CD4-positive, alpha-beta memory T cell (primary cell): ENCODE measurements at regions not wholly inside any gene's neighbourhood (a gene's known extent, or its start where the extent isn't known, plus 50 kb on each side); places are given as distances from the start of the nearest gene placed in this dataset.

Experiments used
- CTCF ChIA-PET: fragments of 350-600 bp; sonication (Branson Sonifier 250); formaldehyde crosslinking; loops from one replicate; lab custom pipeline; 2021; ENCODE audit warnings: inconsistent platforms; ENCODE audit not compliant: partially characterized antibody; lab: Charles Lee
- POLR2A ChIA-PET: fragments of 350-600 bp; sonication (Branson Sonifier 250); formaldehyde crosslinking; loops from one replicate; lab custom pipeline; 2021; ENCODE audit not compliant: partially characterized antibody; lab: Charles Lee
- DNase-seq, 5 donors: peaks; one replicate each; pipeline versions ENCODE4 v3.0.0 to v3.0.0-alpha.2; 2020 to 2022; ENCODE audit warnings: mixed read lengths in 1 of 5
- H3K27ac ChIP-seq: one replicate; pipeline ENCODE4 v1.7.0; 2013; ENCODE audit warnings: low read depth, low read length
- H3K27me3 ChIP-seq: 2 replicates; pipeline ENCODE4 v1.7.0; 2013; ENCODE audit warnings: mild to moderate bottlenecking, low read length, moderate library complexity; ENCODE audit not compliant: insufficient read depth
- H3K36me3 ChIP-seq: 2 replicates; pipeline ENCODE4 v1.7.0; 2013; ENCODE audit warnings: mild to moderate bottlenecking, low read length, moderate library complexity; ENCODE audit not compliant: insufficient read depth
- H3K4me1 ChIP-seq: 2 replicates; pipeline ENCODE4 v1.7.0; 2013; ENCODE audit warnings: mild to moderate bottlenecking, low read length, moderate library complexity; ENCODE audit not compliant: insufficient read depth
- H3K4me3 ChIP-seq, 2 donors: one replicate each; pipeline ENCODE4 v1.7.0; 2013; ENCODE audit warnings: low read length in 2 of 2, mild to moderate bottlenecking in 1 of 2
- H3K9me3 ChIP-seq, 2 donors: one replicate each; pipeline ENCODE4 v1.7.0; 2013; ENCODE audit warnings: low read length in 2 of 2, control low read depth in 1 of 2; ENCODE audit not compliant: control insufficient read depth in 1 of 2
- H3K27ac Mint-ChIP-seq, 7 donors: one replicate each; pipeline ENCODE4 v1.8.0; 2020 to 2021; ENCODE audit warnings: mixed read lengths in 7 of 7, mild to moderate bottlenecking in 6 of 7, inconsistent platforms in 3 of 7, moderate library complexity in 3 of 7
- H3K27me3 Mint-ChIP-seq, 2 donors: one replicate each; pipeline ENCODE4 v1.8.0; 2020 to 2021; ENCODE audit warnings: mixed read lengths in 2 of 2
- H3K36me3 Mint-ChIP-seq, 2 donors: one replicate each; pipeline ENCODE4 v1.8.0; 2020 to 2021; ENCODE audit warnings: mixed read lengths in 2 of 2, inconsistent platforms in 1 of 2, mild to moderate bottlenecking in 1 of 2
- H3K4me1 Mint-ChIP-seq, 4 donors: one replicate each; pipeline ENCODE4 v1.8.0; 2020 to 2021; ENCODE audit warnings: mixed read lengths in 4 of 4, mild to moderate bottlenecking in 1 of 4
- H3K4me3 Mint-ChIP-seq, 8 donors: one replicate each; pipeline ENCODE4 v1.8.0; 2020 to 2021; ENCODE audit warnings: mixed read lengths in 8 of 8, mild to moderate bottlenecking in 7 of 8, moderate library complexity in 6 of 8, inconsistent platforms in 3 of 8
- H3K9me3 Mint-ChIP-seq, 8 donors: one replicate each; pipeline ENCODE4 v1.8.0; 2020 to 2021; ENCODE audit warnings: mixed read lengths in 8 of 8, mild to moderate bottlenecking in 5 of 8, inconsistent platforms in 3 of 8, moderate library complexity in 1 of 8
- intact Hi-C: fragments of 100-400 bp; cut with micrococcal nuclease; formaldehyde crosslinking; loops from one replicate; pipeline ENCODE4 v1.15.1; 2023

- H3K9me3 ChIP-seq, result no peaks in the 10 kb centered on the region
- ChIA-PET CTCF (no interaction called here), POLR2A (no interaction called here)
- no peaks in the 10 kb centered on the region for H3K36me3 Mint-ChIP-seq
- no peak overlapping the region for H3K27ac Mint-ChIP-seq
- DNase-seq, result no peak
- no peaks in the 10 kb centered on the region for H3K27me3 ChIP-seq
- H3K4me3 ChIP-seq, result no peak overlapping the region
- no peaks in the 10 kb centered on the region for H3K4me1 ChIP-seq
- no peak overlapping the region for H3K27ac ChIP-seq
- no peaks in the 10 kb centered on the region for H3K36me3 ChIP-seq
- H3K4me1 Mint-ChIP-seq, result no peaks in the 10 kb centered on the region
- intact Hi-C loops, result no loop called here
- H3K27me3 Mint-ChIP-seq, result peaks cover 5 to 7% of the 10 kb centered on the region in 2 donors
- no peak overlapping the region for H3K4me3 Mint-ChIP-seq
- H3K9me3 Mint-ChIP-seq, result peaks cover 0 to 2% (median 0%) of the 10 kb centered on the region in 8 donors
Measured at GRCh38 chr1:201686714-201687455, 142.1 kb upstream of the IPO9 start.

DNA sequence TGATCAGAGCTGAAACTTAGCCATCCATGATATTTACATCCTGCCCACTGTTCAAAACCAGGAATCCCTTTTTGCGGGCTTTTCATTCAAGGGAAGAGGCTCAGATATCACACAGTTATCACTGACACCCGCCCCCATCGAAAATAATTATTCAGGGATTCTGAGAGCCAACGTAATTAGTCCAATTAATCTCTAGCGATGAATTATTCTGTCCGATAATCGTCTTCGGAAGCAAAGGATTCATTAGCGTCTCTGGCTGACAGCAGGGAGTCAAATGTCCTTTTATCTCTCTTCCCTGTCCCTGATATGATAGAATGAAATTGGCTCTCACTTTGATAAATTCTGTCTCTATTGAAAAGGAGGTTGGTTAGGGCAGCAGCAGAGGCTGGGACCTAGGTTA, 140.4 kb upstream of the IPO9 start:
- intact Hi-C loops, result no loop called here
- CTCF ChIA-PET, result interaction anchor here (1.7 kb wide), 1 partner anchor 21 kb away, joined by 4 read pairs; no protein-coding TSS in a partner anchor

GRCh38 chr1:201689647-201690046, 139.3 kb upstream of the IPO9 start:
- POLR2A ChIA-PET, result no interaction called here
- Mint-ChIP-seq H3K4me1 (no peaks in the 10 kb centered on the region), H3K27ac (no peak overlapping the region), H3K36me3 (no peaks in the 10 kb centered on the region), H3K9me3 (peaks cover 0 to 2% (median 0%) of the 10 kb centered on the region in 8 donors), H3K4me3 (no peak overlapping the region), H3K27me3 (peaks cover 0 to 2% of the 10 kb centered on the region in 2 donors)
- Histone ChIP-seq H3K9me3 (no peaks in the 10 kb centered on the region), H3K36me3 (no peaks in the 10 kb centered on the region), H3K4me3 (no peak overlapping the region), H3K27ac (no peak overlapping the region), H3K27me3 (no peaks in the 10 kb centered on the region), H3K4me1 (no peaks in the 10 kb centered on the region)
- intact Hi-C loops, result no loop called here
- CTCF ChIA-PET, result no interaction called here
- DNase-seq, result no peak

More for the DNA sequence above, 140.4 kb upstream of the IPO9 start:
- Histone ChIP-seq H3K4me3 (no peak overlapping the region), H3K27me3 (no peaks in the 10 kb centered on the region), H3K27ac (no peak overlapping the region), H3K4me1 (no peaks in the 10 kb centered on the region), H3K9me3 (no peaks in the 10 kb centered on the region), H3K36me3 (no peaks in the 10 kb centered on the region)
- POLR2A ChIA-PET, result no interaction called here
- DNase-seq, result no peak
- H3K27me3 Mint-ChIP-seq, result peaks cover 2 to 4% of the 10 kb centered on the region in 2 donors
- H3K27ac Mint-ChIP-seq, result no peak overlapping the region
- H3K4me1 Mint-ChIP-seq, result no peaks in the 10 kb centered on the region
- no peak overlapping the region for H3K4me3 Mint-ChIP-seq
- H3K36me3 Mint-ChIP-seq, result no peaks in the 10 kb centered on the region
- peaks cover 0 to 2% (median 0%) of the 10 kb centered on the region in 8 donors for H3K9me3 Mint-ChIP-seq

GRCh38 chr1:201690528-201690927, 138.4 kb upstream of the IPO9 start:
- no peak overlapping the region for H3K4me3 ChIP-seq
- intact Hi-C loops, result no loop called here
- no peaks in the 10 kb centered on the region for H3K4me1 ChIP-seq
- no peaks in the 10 kb centered on the region for H3K36me3 ChIP-seq
- no peak for DNase-seq
- CTCF ChIA-PET, result no interaction called here
- no peaks in the 10 kb centered on the region for H3K4me1 Mint-ChIP-seq
- peak overlapping the region in 1 of 7 donors; percentile 57 for H3K27ac Mint-ChIP-seq
- no peaks in the 10 kb centered on the region for H3K27me3 ChIP-seq
- POLR2A ChIA-PET, result no interaction called here
- no peaks in the 10 kb centered on the region for H3K9me3 ChIP-seq
- H3K36me3 Mint-ChIP-seq, result no peaks in the 10 kb centered on the region
- no peak overlapping the region for H3K4me3 Mint-ChIP-seq
- no peak overlapping the region for H3K27ac ChIP-seq
- peaks cover 0 to 2% of the 10 kb centered on the region in 2 donors for H3K27me3 Mint-ChIP-seq
- peaks cover 0 to 2% (median 0%) of the 10 kb centered on the region in 8 donors for H3K9me3 Mint-ChIP-seq

DNA sequence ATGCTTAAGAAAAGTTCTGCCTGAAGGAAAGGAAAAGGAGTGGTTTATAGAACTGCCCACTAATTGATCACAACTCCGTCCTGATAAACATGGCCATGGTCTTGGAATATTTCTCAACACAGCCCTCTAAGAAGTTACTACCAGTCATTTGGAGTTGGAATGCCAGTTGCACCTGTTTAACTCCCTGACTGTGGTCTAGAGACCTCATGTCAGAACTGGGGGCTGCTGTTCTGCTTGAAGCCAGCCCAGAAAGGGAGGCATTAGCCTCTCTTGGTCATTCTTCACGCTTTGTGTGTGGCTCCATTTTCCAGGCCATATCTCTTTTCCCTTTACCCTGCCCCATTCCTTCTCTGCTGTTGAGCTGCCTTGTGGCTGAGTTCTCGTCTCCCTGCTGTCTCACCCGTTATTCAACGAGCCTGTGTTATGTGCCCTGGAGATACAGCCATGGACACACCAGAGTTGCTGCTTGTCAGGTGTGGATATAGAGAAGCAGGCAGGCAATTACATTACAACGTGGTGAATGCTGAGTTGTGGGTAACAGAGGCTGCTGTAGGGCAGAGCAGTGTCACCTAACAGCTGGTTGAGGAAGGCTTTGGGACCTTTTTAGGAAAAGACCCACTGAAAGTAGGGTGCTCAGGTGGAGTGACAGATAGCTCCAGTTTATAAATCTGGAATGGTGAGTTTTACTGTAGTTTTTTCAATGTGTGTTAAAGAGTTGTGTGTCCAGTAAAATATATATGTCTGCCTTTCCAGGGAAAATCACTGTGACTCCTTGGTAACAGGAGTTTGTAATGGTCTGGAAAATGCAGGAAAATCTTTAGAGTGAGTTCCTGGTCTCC, 137.0 kb upstream of the IPO9 start:
- Histone ChIP-seq H3K36me3 (no peaks in the 10 kb centered on the region), H3K27me3 (no peaks in the 10 kb centered on the region), H3K4me1 (no peaks in the 10 kb centered on the region), H3K4me3 (no peak overlapping the region), H3K27ac (no peak overlapping the region), H3K9me3 (no peaks in the 10 kb centered on the region)
- intact Hi-C loops, result no loop called here
- DNase-seq, result no peak
- ChIA-PET CTCF (no interaction called here), POLR2A (no interaction called here)
- Mint-ChIP-seq H3K4me3 (no peak overlapping the region), H3K27me3 (no peaks in the 10 kb centered on the region), H3K27ac (no peak overlapping the region), H3K36me3 (no peaks in the 10 kb centered on the region), H3K9me3 (peaks cover 0 to 2% (median 0%) of the 10 kb centered on the region in 8 donors), H3K4me1 (no peaks in the 10 kb centered on the region)

DNA sequence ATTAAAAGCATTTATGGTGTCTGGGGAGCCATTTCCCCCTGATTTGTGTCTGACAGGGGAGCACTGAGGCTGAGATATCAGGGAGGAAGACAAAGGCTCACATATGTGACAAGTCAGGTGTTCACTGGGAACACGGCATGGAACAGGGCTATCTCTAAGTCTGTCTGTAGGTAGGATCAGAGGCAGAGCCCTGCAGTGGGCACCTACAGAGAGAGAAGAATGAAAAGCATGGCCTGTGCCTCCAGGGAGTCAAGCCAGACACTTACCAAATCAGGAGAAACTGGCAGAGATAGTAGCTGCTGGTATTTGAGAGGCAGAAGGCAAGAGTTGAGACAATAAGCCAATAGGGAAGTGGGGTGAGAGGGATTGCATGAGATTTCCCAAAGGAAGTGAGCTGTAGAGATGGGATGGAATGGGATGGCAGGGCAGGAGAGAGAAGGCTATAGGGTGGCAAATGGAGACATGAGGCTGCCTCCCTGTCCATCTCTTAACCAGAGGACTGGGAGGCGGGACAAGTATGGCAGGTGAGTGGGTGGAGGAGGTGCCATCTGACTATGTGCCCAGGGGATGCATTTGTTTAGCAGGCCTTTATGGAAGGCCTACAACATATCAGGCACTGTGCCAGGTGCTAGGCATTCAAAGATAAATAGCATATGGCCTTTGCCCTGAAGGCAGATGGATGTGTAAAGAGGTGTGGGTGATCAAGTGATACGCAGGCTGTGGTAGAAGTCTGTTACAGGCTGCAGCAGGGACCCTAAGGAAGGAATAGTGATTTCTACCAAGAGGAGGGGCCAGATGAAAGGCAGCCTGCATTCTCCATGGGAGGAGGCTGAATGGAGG, 136.2 kb upstream of the IPO9 start:
- ChIA-PET POLR2A (no interaction called here), CTCF (no interaction called here)
- Mint-ChIP-seq H3K4me1 (no peaks in the 10 kb centered on the region), H3K36me3 (no peaks in the 10 kb centered on the region), H3K4me3 (no peak overlapping the region), H3K27ac (no peak overlapping the region), H3K27me3 (no peaks in the 10 kb centered on the region), H3K9me3 (peaks cover 0 to 2% (median 0%) of the 10 kb centered on the region in 8 donors)
- no peaks in the 10 kb centered on the region for H3K36me3 ChIP-seq
- H3K4me3 ChIP-seq, result no peak overlapping the region
- DNase-seq, result no peak
- H3K27ac ChIP-seq, result no peak overlapping the region
- H3K4me1 ChIP-seq, result no peaks in the 10 kb centered on the region
- intact Hi-C loops, result no loop called here
- H3K27me3 ChIP-seq, result no peaks in the 10 kb centered on the region
- no peaks in the 10 kb centered on the region for H3K9me3 ChIP-seq
